ENCODE measurements at regions not wholly inside any gene's neighbourhood (a gene's known extent, or its start where the extent isn't known, plus 50 kb on each side); places are given as distances from the start of the nearest gene placed in this dataset.

GRCh38 chr3:191628571-191628970, 167.6 kb downstream of the PYDC2 start:
- TF ChIP-seq ZNF274 (IDR thresholded peaks at IDR 0.05; ENCODE audit: low read depth, low read length) (no peak), YY1 (IDR thresholded peaks at IDR 0.05; ENCODE audit: insufficient read depth, insufficient read length) (no peak)

Data from NT2/D1 (cell line).